Right lobe of liver (tissue), 4 donors: ENCODE measurements at regions not wholly inside any gene's neighbourhood (a gene's known extent, or its start where the extent isn't known, plus 50 kb on each side); places are given as distances from the start of the nearest gene placed in this dataset.

Experiments
- POLR2A ChIP-seq: fragments of 450-650 bp; IDR thresholded peaks from one replicate; pipeline ENCODE4 v1.6.1; 2017; ENCODE audit warnings: antibody characterized with exemption, mild to moderate bottlenecking
- TF ChIP-seq, protein P1 (sequence below), 4 donors: fragments of 200-600 bp in 3 of 4; fragments of 450-650 bp in 1 of 4; IDR thresholded peaks; one replicate each; pipeline versions ENCODE4 v1.5.1 to v1.8.0; 2016 to 2022; ENCODE audit warnings: antibody characterized with exemption in 4 of 4, mild to moderate bottlenecking in 2 of 4
- donor health status: DM: no; HTN: no; CAD: no.
- donor health status: DM: no; HTN: no; CAD: no.
- donor health status: DM: no; HTN: yes; CAD: no.

DNA sequence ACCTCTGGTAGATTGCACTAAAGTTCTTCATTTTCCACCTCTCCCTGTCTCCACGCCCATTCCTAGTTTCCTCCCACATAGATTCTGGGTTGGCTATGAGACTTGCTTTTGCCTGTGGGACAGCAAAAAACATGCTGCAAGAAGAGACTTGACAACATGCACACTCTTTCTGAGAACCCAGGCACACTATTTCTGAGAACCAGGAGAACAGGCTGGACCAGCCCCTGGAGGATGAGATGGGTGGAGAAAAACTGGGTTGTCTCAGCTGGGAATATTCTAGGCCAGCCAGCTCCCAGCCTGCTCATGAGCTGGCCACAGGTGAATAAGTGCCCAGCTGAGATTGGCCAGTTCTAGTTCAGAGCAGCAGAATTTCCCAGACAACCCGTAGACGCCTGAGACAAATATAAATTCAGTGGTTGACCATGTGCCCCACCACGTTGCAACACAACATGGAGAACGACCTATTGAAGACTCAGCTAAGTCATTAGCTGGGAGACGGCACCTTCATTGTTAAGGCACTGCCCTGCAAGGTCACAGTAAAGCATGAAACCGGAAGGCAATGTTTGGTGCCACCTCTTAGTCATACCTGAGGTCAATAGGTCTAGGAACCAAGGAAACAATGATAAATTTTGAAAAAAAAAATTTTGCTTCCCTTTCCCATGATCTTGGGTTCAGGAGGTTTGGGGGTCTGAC, 92.7 kb upstream of the AKR1E2 start:
- TF ChIP-seq, protein P1, sequence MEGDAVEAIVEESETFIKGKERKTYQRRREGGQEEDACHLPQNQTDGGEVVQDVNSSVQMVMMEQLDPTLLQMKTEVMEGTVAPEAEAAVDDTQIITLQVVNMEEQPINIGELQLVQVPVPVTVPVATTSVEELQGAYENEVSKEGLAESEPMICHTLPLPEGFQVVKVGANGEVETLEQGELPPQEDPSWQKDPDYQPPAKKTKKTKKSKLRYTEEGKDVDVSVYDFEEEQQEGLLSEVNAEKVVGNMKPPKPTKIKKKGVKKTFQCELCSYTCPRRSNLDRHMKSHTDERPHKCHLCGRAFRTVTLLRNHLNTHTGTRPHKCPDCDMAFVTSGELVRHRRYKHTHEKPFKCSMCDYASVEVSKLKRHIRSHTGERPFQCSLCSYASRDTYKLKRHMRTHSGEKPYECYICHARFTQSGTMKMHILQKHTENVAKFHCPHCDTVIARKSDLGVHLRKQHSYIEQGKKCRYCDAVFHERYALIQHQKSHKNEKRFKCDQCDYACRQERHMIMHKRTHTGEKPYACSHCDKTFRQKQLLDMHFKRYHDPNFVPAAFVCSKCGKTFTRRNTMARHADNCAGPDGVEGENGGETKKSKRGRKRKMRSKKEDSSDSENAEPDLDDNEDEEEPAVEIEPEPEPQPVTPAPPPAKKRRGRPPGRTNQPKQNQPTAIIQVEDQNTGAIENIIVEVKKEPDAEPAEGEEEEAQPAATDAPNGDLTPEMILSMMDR (IDR thresholded peaks at IDR 0.05), result no peak
- TF ChIP-seq POLR2A, result no peak
